ENCODE measurements at regions not wholly inside any gene's neighbourhood (a gene's known extent, or its start where the extent isn't known, plus 50 kb on each side); places are given as distances from the start of the nearest gene placed in this dataset.

- TF ChIP-seq POLR2A (IDR thresholded peaks at IDR 0.05): no peak
- no peak for TF ChIP-seq CTCF (IDR thresholded peaks at IDR 0.05 in 8 of 11, conservative IDR thresholded peaks at IDR 0.05 in 3 of 11)
Observed at GRCh38 chr5:143491646-143492045, 88.2 kb upstream of the NR3C1 start.

All from spleen (tissue), 7 donors.